ENCODE measurements at regions not wholly inside any gene's neighbourhood (a gene's known extent, or its start where the extent isn't known, plus 50 kb on each side); places are given as distances from the start of the nearest gene placed in this dataset.
A peak's percentile ranks its signal among the peaks of the same experiment; 100 is the strongest.

GRCh38 chr1:101101360-101101759 is 75.8 kb upstream of the DPH5 start:
- Mint-ChIP-seq H3K27ac (peak overlapping the region in 1 of 9 donors; percentile 69), H3K4me1 (peaks cover under 1 to 12% (median 7%) of the 10 kb centered on the region in 7 donors), H3K9me3 (peaks cover 0 to 11% (median 0%) of the 10 kb centered on the region in 11 donors), H3K27me3 (no peaks in the 10 kb centered on the region), H3K4me3 (peak overlapping the region in 1 of 10 donors; percentile 23), H3K36me3 (peaks cover 0 to 29% (median 0%) of the 10 kb centered on the region in 5 donors)
- no peak overlapping the region for H3K27ac ChIP-seq (ENCODE audit: low read depth, low read length)
- H3K9me3 ChIP-seq (ENCODE audit: control insufficient read depth in 2 of 3, low read length in 3 of 3): no peaks in the 10 kb centered on the region
- no peaks in the 10 kb centered on the region for H3K4me1 ChIP-seq (ENCODE audit: control insufficient read depth in 2 of 2, insufficient read depth in 2 of 2, low read length in 2 of 2)
- H3K27me3 ChIP-seq (ENCODE audit: control insufficient read depth in 2 of 2, insufficient read depth in 2 of 2, low read length in 2 of 2): no peaks in the 10 kb centered on the region
- no peak overlapping the region for H3K4me3 ChIP-seq (ENCODE audit: low read length)
- CTCF ChIA-PET: interaction anchor here (1.5 kb wide), 1 partner anchor 9 kb away, joined by 6 read pairs; no protein-coding TSS in a partner anchor
- no peaks in the 10 kb centered on the region for H3K36me3 ChIP-seq (ENCODE audit: control insufficient read depth in 2 of 3, insufficient read depth in 3 of 3, low read length in 3 of 3)
- no peak for ATAC-seq
- POLR2A ChIA-PET: interaction anchor here (0.8 to 1.8 kb wide), 7 partner anchors 8 to 138 kb away, joined by 3 to 6 read pairs (median 3); no protein-coding TSS in a partner anchor
- intact Hi-C loops (cut with micrococcal nuclease): loop anchor here in 1 of 2 donors (5.0 kb wide), 1 partner anchor 34 kb away; no protein-coding TSS in a partner anchor
- no peak for DNase-seq

DNA sequence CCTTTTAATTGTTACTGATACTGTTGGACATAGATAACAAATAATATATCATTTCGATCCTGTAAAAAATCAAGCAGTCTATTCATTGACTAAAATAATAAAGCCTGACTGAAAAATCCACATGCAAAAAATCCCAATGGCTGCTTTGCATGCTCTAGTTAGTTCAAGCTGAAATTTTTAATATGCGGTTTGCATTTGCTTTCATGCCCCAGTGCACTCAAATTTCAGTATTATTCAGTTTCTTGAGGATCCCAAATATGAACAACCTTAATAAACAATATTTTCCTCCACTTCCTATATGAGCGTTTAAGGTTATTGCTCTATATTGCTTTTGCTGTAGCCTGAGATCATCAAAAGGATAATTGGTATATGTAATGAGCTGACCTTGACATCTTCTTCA is 75.1 kb upstream of the DPH5 start:
- DNase-seq: no peak

DNA sequence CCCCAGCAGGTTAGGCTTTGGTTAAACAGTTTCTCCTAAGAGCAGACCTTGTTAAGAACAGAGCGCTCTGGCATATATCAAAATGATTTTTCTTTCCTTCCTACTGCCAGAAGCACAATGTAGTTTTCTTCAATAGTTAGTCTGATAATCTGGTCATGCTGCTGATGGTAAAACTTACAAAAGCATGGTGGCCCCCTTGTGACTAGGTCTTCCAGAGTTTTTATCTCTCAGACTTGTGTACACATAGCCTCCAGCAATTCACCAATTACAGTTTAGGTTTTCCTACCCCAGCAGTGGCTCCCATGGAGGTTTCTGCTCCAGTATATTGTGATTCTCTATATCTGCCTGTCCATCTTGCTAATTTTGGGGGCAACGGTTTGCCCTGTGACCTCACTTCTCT is 73.3 kb upstream of the DPH5 start:
- POLR2A ChIA-PET: interaction anchor here (0.6 to 1.0 kb wide), 3 partner anchors 9 to 639 kb away, joined by 3 read pairs; no protein-coding TSS in a partner anchor
- H3K4me3 Mint-ChIP-seq: no peak overlapping the region
- CTCF ChIA-PET: interaction anchor here (0.6 to 0.9 kb wide), 2 partner anchors 27 to 188 kb away, joined by 4 read pairs; no protein-coding TSS in a partner anchor

More for the DNA sequence above, 75.1 kb upstream of the DPH5 start:
- H3K36me3 Mint-ChIP-seq: peaks cover 0 to 28% (median 0%) of the 10 kb centered on the region in 5 donors
- no peaks in the 10 kb centered on the region for H3K4me1 ChIP-seq (ENCODE audit: control insufficient read depth in 2 of 2, insufficient read depth in 2 of 2, low read length in 2 of 2)
- H3K27me3 Mint-ChIP-seq: no peaks in the 10 kb centered on the region
- peaks cover 0 to 14% (median 4%) of the 10 kb centered on the region in 7 donors for H3K4me1 Mint-ChIP-seq
- no peaks in the 10 kb centered on the region for H3K27me3 ChIP-seq (ENCODE audit: control insufficient read depth in 2 of 2, insufficient read depth in 2 of 2, low read length in 2 of 2)
- no peak for ATAC-seq
- no peak overlapping the region for H3K27ac ChIP-seq (ENCODE audit: low read depth, low read length)
- H3K9me3 ChIP-seq (ENCODE audit: control insufficient read depth in 2 of 3, low read length in 3 of 3): no peaks in the 10 kb centered on the region
- H3K36me3 ChIP-seq (ENCODE audit: control insufficient read depth in 2 of 3, insufficient read depth in 3 of 3, low read length in 3 of 3): no peaks in the 10 kb centered on the region
- no peak overlapping the region for H3K4me3 ChIP-seq (ENCODE audit: low read length)
- intact Hi-C loops (cut with micrococcal nuclease): loop anchor here in 1 of 2 donors (5.0 kb wide), 1 partner anchor 33 kb away; no protein-coding TSS in a partner anchor
- peak overlapping the region in 1 of 9 donors; percentile 19 for H3K27ac Mint-ChIP-seq
- ChIA-PET CTCF (interaction anchor here (1.5 kb wide), 1 partner anchor 10 kb away, joined by 6 read pairs; no protein-coding TSS in a partner anchor), POLR2A (interaction anchor here (1.5 to 1.6 kb wide), 3 partner anchors 9 to 139 kb away, joined by 3 to 6 read pairs (median 6); no protein-coding TSS in a partner anchor)
- peaks cover 0 to 11% (median 0%) of the 10 kb centered on the region in 11 donors for H3K9me3 Mint-ChIP-seq
- H3K4me3 Mint-ChIP-seq: no peak overlapping the region

DNA sequence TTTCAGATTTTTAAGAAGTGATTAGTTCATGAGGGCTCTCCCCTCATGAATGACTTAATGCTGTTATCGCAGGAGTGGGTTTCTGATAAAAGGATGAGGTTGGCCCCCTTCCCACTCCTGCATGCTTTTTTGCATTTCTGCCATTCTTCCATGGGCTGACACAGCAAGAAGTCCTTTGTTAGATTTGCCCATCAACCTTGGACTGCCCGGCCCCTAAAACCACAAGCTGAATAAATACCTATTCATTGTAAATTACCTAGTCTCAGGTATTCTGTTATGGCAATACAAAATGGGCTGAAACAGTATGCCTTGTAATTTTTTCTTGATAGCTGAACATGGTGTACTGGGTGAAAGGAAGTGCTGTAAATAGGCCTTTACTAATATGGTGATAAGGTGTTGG is 72.7 kb upstream of the DPH5 start:
- intact Hi-C loops (cut with micrococcal nuclease): no loop called here
- CTCF ChIA-PET: no interaction called here
- ATAC-seq: no peak
- H3K27ac ChIP-seq (ENCODE audit: low read depth, low read length): no peak overlapping the region
- peaks cover 0 to 43% (median 0%) of the 10 kb centered on the region in 5 donors for H3K36me3 Mint-ChIP-seq
- no peaks in the 10 kb centered on the region for H3K9me3 ChIP-seq (ENCODE audit: control insufficient read depth in 2 of 3, low read length in 3 of 3)
- no peak overlapping the region for H3K4me3 Mint-ChIP-seq
- no peak overlapping the region for H3K4me3 ChIP-seq (ENCODE audit: low read length)
- POLR2A ChIA-PET: no interaction called here
- peaks cover 0 to 8% (median 6%) of the 10 kb centered on the region in 7 donors for H3K4me1 Mint-ChIP-seq
- peaks cover 0 to 16% (median 0%) of the 10 kb centered on the region in 11 donors for H3K9me3 Mint-ChIP-seq
- no peak overlapping the region for H3K27ac Mint-ChIP-seq
- no peak for DNase-seq
- H3K36me3 ChIP-seq (ENCODE audit: control insufficient read depth in 2 of 3, insufficient read depth in 3 of 3, low read length in 3 of 3): no peaks in the 10 kb centered on the region
- H3K27me3 Mint-ChIP-seq: no peaks in the 10 kb centered on the region
- H3K27me3 ChIP-seq (ENCODE audit: control insufficient read depth in 2 of 2, insufficient read depth in 2 of 2, low read length in 2 of 2): no peaks in the 10 kb centered on the region
- H3K4me1 ChIP-seq (ENCODE audit: control insufficient read depth in 2 of 2, insufficient read depth in 2 of 2, low read length in 2 of 2): no peaks in the 10 kb centered on the region

More for the DNA sequence above, 73.3 kb upstream of the DPH5 start:
- H3K27me3 Mint-ChIP-seq: no peaks in the 10 kb centered on the region
- H3K9me3 Mint-ChIP-seq: peaks cover 0 to 16% (median 0%) of the 10 kb centered on the region in 11 donors
- no peak overlapping the region for H3K27ac Mint-ChIP-seq
- H3K9me3 ChIP-seq (ENCODE audit: control insufficient read depth in 2 of 3, low read length in 3 of 3): no peaks in the 10 kb centered on the region
- H3K4me1 ChIP-seq (ENCODE audit: control insufficient read depth in 2 of 2, insufficient read depth in 2 of 2, low read length in 2 of 2): no peaks in the 10 kb centered on the region
- no peak for DNase-seq
- H3K27ac ChIP-seq (ENCODE audit: low read depth, low read length): no peak overlapping the region
- peaks cover 0 to 41% (median 0%) of the 10 kb centered on the region in 5 donors for H3K36me3 Mint-ChIP-seq
- H3K4me3 ChIP-seq (ENCODE audit: low read length): no peak overlapping the region
- intact Hi-C loops (cut with micrococcal nuclease): no loop called here
- ATAC-seq: no peak
- H3K4me1 Mint-ChIP-seq: peaks cover 0 to 14% (median 4%) of the 10 kb centered on the region in 7 donors
- H3K36me3 ChIP-seq (ENCODE audit: control insufficient read depth in 2 of 3, insufficient read depth in 3 of 3, low read length in 3 of 3): no peaks in the 10 kb centered on the region
- H3K27me3 ChIP-seq (ENCODE audit: control insufficient read depth in 2 of 2, insufficient read depth in 2 of 2, low read length in 2 of 2): no peaks in the 10 kb centered on the region

GRCh38 chr1:101089613-101090338 is 64.2 kb upstream of the DPH5 start:
- Mint-ChIP-seq H3K27ac (peak overlapping the region in 8 of 9 donors; percentile 3 to 55 (median 30)), H3K36me3 (peaks cover 4 to 50% (median 10%) of the 10 kb centered on the region in 5 donors), H3K27me3 (no peaks in the 10 kb centered on the region), H3K4me3 (peak overlapping the region in 1 of 10 donors; percentile 3), H3K9me3 (peaks cover 0 to 11% (median 0%) of the 10 kb centered on the region in 11 donors), H3K4me1 (peaks cover 9 to 28% (median 20%) of the 10 kb centered on the region in 7 donors)
- H3K27me3 ChIP-seq (ENCODE audit: control insufficient read depth in 2 of 2, insufficient read depth in 2 of 2, low read length in 2 of 2): no peaks in the 10 kb centered on the region
- peaks cover 0 to 8% of the 10 kb centered on the region in 2 donors for H3K4me1 ChIP-seq (ENCODE audit: control insufficient read depth in 2 of 2, insufficient read depth in 2 of 2, low read length in 2 of 2)
- H3K36me3 ChIP-seq (ENCODE audit: control insufficient read depth in 2 of 3, insufficient read depth in 3 of 3, low read length in 3 of 3): no peaks in the 10 kb centered on the region
- ChIA-PET POLR2A (interaction anchor here (0.9 kb wide), 1 partner anchor 10 kb away, joined by 3 read pairs; no protein-coding TSS in a partner anchor), CTCF (no interaction called here)
- H3K4me3 ChIP-seq (ENCODE audit: low read length): no peak overlapping the region
- H3K27ac ChIP-seq (ENCODE audit: low read depth, low read length): no peak overlapping the region
- ATAC-seq (peak; percentile 37), DNase-seq (no peak)
- no peaks in the 10 kb centered on the region for H3K9me3 ChIP-seq (ENCODE audit: control insufficient read depth in 2 of 3, low read length in 3 of 3)
- intact Hi-C loops (cut with micrococcal nuclease): no loop called here

DNA sequence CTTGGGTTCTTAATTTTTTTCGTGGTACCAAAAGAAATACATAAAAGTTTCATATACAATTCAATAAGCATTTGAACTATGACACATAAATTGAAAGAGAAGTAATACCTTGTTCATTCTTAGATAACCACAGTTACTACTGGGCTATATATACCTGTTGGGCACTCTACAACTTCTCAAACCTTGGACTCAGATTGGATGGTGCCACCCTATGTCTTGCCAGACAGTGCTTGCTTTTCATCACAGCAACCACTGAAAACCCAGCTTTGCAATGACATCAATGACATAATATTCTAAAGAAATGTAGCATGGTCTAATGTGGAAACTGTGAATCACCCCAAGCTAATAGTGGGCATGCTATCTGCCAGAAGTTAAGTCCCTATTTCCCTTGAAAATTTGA is 62.8 kb upstream of the DPH5 start:
- Mint-ChIP-seq H3K36me3 (peaks cover 4 to 51% (median 17%) of the 10 kb centered on the region in 5 donors), H3K27ac (peak overlapping the region in 3 of 9 donors; percentile 3 to 72 (median 12)), H3K4me1 (peaks cover 11 to 37% (median 29%) of the 10 kb centered on the region in 7 donors), H3K27me3 (no peaks in the 10 kb centered on the region), H3K4me3 (no peak overlapping the region), H3K9me3 (peaks cover 0 to 12% (median 0%) of the 10 kb centered on the region in 11 donors)
- intact Hi-C loops (cut with micrococcal nuclease): loop anchor here in 1 of 2 donors (1.0 kb wide), 1 partner anchor 8 kb away; no protein-coding TSS in a partner anchor
- Histone ChIP-seq H3K4me1 (ENCODE audit: control insufficient read depth in 2 of 2, insufficient read depth in 2 of 2, low read length in 2 of 2) (peaks cover 0 to 8% of the 10 kb centered on the region in 2 donors), H3K9me3 (ENCODE audit: control insufficient read depth in 2 of 3, low read length in 3 of 3) (no peaks in the 10 kb centered on the region), H3K27ac (ENCODE audit: low read depth, low read length) (no peak overlapping the region), H3K4me3 (ENCODE audit: low read length) (no peak overlapping the region), H3K36me3 (ENCODE audit: control insufficient read depth in 2 of 3, insufficient read depth in 3 of 3, low read length in 3 of 3) (no peaks in the 10 kb centered on the region), H3K27me3 (ENCODE audit: control insufficient read depth in 2 of 2, insufficient read depth in 2 of 2, low read length in 2 of 2) (no peaks in the 10 kb centered on the region)
- CTCF ChIA-PET: interaction anchor here (0.6 to 0.8 kb wide), 2 partner anchors 23 to 43 kb away, joined by 3 to 4 read pairs; no protein-coding TSS in a partner anchor
- DNase-seq (no peak), ATAC-seq (no peak)
- POLR2A ChIA-PET: interaction anchor here (0.9 to 1.6 kb wide), 5 partner anchors 13 to 176 kb away, joined by 3 to 5 read pairs (median 3); no protein-coding TSS in a partner anchor

Data from naive thymus-derived CD4-positive, alpha-beta T cell (primary cell).